ENCODE measurements at regions not wholly inside any gene's neighbourhood (a gene's known extent, or its start where the extent isn't known, plus 50 kb on each side); places are given as distances from the start of the nearest gene placed in this dataset.

DNA sequence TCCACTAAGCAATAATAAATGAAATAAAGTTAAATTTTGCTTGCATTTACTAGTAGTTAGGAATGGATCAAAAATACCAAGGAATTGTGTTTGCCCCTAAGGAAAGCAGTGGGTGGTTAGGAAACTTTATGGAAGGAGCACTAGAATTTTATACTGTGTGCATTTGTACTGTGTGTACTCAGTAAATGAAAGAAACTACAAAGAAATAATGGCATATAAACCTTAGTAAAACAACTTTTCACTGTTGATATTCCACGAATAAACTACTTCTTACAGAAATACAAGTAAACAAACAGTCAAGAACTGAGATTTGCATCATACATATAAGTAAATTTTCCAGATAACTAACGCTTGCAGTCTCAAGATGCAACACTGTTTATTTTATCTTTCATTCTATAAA, 103.7 kb upstream of the PARP8 start:
- no CpG with 5 or more reads among the region's 2 CpGs for WGBS (ENCODE audit: extremely low coverage, insufficient read length, low lambda C conversion rate)
- Histone ChIP-seq H2AFZ (ENCODE audit: low read length) (no peak overlapping the region), H3K79me1 (ENCODE audit: insufficient read depth, low read depth, low read length, poor library complexity, severe bottlenecking) (no peaks in the 10 kb centered on the region), H3K4me2 (ENCODE audit: insufficient read depth, insufficient read length, low read length) (no peak overlapping the region), H4K20me1 (ENCODE audit: control insufficient read depth, insufficient read depth, insufficient read length) (no peaks in the 10 kb centered on the region), H3K4me1 (ENCODE audit: insufficient read depth, low read length) (no peaks in the 10 kb centered on the region), H3K4ac (ENCODE audit: low read depth, low read length) (no peak overlapping the region), H3K27ac (ENCODE audit: insufficient read length, low read depth, low read length) (no peak overlapping the region), H2BK5ac (ENCODE audit: insufficient read length, low read length) (no peak overlapping the region), H3K14ac (ENCODE audit: insufficient read depth, low read length) (no peak overlapping the region), H3K56ac (ENCODE audit: insufficient read length, low read depth, low read length) (no peak overlapping the region), H2BK12ac (ENCODE audit: insufficient read length, low read depth, low read length) (no peak overlapping the region), H3K27me3 (ENCODE audit: insufficient read depth, low read length) (no peaks in the 10 kb centered on the region), H3K79me2 (ENCODE audit: insufficient read depth, low read length) (no peaks in the 10 kb centered on the region), H3K23ac (ENCODE audit: insufficient read length, low read depth, low read length) (no peak overlapping the region), H4K8ac (replicated peaks; ENCODE audit: insufficient read length, low read depth, low read length) (no peak overlapping the region), H3K18ac (ENCODE audit: insufficient read length, low read depth, low read length) (no peak overlapping the region), H2BK20ac (ENCODE audit: low read depth, low read length, poor library complexity, severe bottlenecking) (no peak overlapping the region), H3K23me2 (ENCODE audit: insufficient read length, low read depth, low read length, poor library complexity, severe bottlenecking) (no peaks in the 10 kb centered on the region), H4K5ac (ENCODE audit: insufficient read length, low read depth, low read length) (no peak overlapping the region), H4K91ac (ENCODE audit: insufficient read length, low read depth, low read length) (no peak overlapping the region), H3K9ac (ENCODE audit: extremely low read depth, insufficient read length, low read length) (no peak overlapping the region), H3T11ph (ENCODE audit: low read length) (no peak overlapping the region), H3K9me3 (ENCODE audit: control insufficient read depth, low read depth, low read length) (no peaks in the 10 kb centered on the region), H2AK5ac (ENCODE audit: insufficient read length, low read length) (no peak overlapping the region), H2BK120ac (ENCODE audit: low read depth, low read length, poor library complexity, severe bottlenecking) (no peak overlapping the region), H2BK15ac (ENCODE audit: low read depth, low read length) (no peak overlapping the region)
- Mint-ChIP-seq H3K4me3 (no peak overlapping the region), H3K27me3 (ENCODE audit: low read depth) (no peaks in the 10 kb centered on the region), H3K9me3 (no peaks in the 10 kb centered on the region), H3K4me1 (no peaks in the 10 kb centered on the region), H3K27ac (no peak overlapping the region), H3K36me3 (ENCODE audit: insufficient read depth in 1 of 3, low read depth in 3 of 3) (no peaks in the 10 kb centered on the region)
- no peak for DNase-seq
- TF ChIP-seq, protein P1, sequence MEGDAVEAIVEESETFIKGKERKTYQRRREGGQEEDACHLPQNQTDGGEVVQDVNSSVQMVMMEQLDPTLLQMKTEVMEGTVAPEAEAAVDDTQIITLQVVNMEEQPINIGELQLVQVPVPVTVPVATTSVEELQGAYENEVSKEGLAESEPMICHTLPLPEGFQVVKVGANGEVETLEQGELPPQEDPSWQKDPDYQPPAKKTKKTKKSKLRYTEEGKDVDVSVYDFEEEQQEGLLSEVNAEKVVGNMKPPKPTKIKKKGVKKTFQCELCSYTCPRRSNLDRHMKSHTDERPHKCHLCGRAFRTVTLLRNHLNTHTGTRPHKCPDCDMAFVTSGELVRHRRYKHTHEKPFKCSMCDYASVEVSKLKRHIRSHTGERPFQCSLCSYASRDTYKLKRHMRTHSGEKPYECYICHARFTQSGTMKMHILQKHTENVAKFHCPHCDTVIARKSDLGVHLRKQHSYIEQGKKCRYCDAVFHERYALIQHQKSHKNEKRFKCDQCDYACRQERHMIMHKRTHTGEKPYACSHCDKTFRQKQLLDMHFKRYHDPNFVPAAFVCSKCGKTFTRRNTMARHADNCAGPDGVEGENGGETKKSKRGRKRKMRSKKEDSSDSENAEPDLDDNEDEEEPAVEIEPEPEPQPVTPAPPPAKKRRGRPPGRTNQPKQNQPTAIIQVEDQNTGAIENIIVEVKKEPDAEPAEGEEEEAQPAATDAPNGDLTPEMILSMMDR (conservative IDR thresholded peaks at IDR 0.05): no peak
